ENCODE measurements at regions not wholly inside any gene's neighbourhood (a gene's known extent, or its start where the extent isn't known, plus 50 kb on each side); places are given as distances from the start of the nearest gene placed in this dataset.

- TF ChIP-seq CTCF (conservative IDR thresholded peaks at IDR 0.05; ENCODE audit: low read depth, low read length) (no peak), EZH2 (IDR thresholded peaks at IDR 0.05; ENCODE audit: borderline replicate concordance, low read depth, low read length, poor library complexity, severe bottlenecking) (no peak)
Observed at GRCh38 chr14:44657203-44657602, 150.1 kb upstream of the FSCB start.
